H9 (cell line): ENCODE measurements at regions not wholly inside any gene's neighbourhood (a gene's known extent, or its start where the extent isn't known, plus 50 kb on each side); places are given as distances from the start of the nearest gene placed in this dataset.

Experiments used
- DNase-seq: peaks from one replicate; pipeline ENCODE4 v3.0.0-alpha.2; 2017
- H2AFZ ChIP-seq: one replicate; pipeline ENCODE4 v1.6.1; 2013; ENCODE audit warnings: mild to moderate bottlenecking, low read length, control low read depth, moderate library complexity
- H2AK5ac ChIP-seq: 2 replicates; pipeline ENCODE4 v1.6.1; 2013; ENCODE audit warnings: low read length, control low read depth, mixed read lengths; ENCODE audit not compliant: insufficient read length
- H2BK120ac ChIP-seq: one replicate; pipeline ENCODE4 v1.6.1; 2013; ENCODE audit warnings: low read depth, mild to moderate bottlenecking, low read length, control low read depth, inconsistent platforms; ENCODE audit not compliant: poor library complexity, severe bottlenecking
- H2BK12ac ChIP-seq: 2 replicates; pipeline ENCODE4 v1.6.1; 2013; ENCODE audit warnings: low read length, control low read depth, mixed read lengths, low read depth; ENCODE audit not compliant: insufficient read length
- H2BK15ac ChIP-seq: 2 replicates; pipeline ENCODE4 v1.6.1; 2013; ENCODE audit warnings: low read depth, low read length, control low read depth
- H2BK20ac ChIP-seq: one replicate; pipeline ENCODE4 v1.6.1; 2013; ENCODE audit warnings: low read depth, mild to moderate bottlenecking, low read length, control low read depth, inconsistent platforms; ENCODE audit not compliant: poor library complexity, severe bottlenecking
- H2BK5ac ChIP-seq: 2 replicates; pipeline ENCODE4 v1.6.1; 2013; ENCODE audit warnings: low read length, control low read depth, mixed read lengths; ENCODE audit not compliant: insufficient read length
- H3K14ac ChIP-seq: 2 replicates; pipeline ENCODE4 v1.6.1; 2013; ENCODE audit warnings: low read length, control low read depth; ENCODE audit not compliant: insufficient read depth
- H3K18ac ChIP-seq: 2 replicates; pipeline ENCODE4 v1.6.1; 2013; ENCODE audit warnings: low read depth, mild to moderate bottlenecking, mixed read lengths, low read length, control low read depth; ENCODE audit not compliant: insufficient read length
- H3K23ac ChIP-seq: 2 replicates; pipeline ENCODE4 v1.6.1; 2013; ENCODE audit warnings: low read length, control low read depth, mixed read lengths, low read depth; ENCODE audit not compliant: insufficient read length
- H3K23me2 ChIP-seq: 2 replicates; pipeline ENCODE4 v1.6.1; 2013; ENCODE audit warnings: low read depth, mild to moderate bottlenecking, mixed read lengths, low read length, control low read depth; ENCODE audit not compliant: insufficient read length, poor library complexity, severe bottlenecking
- H3K27ac ChIP-seq: 2 replicates; pipeline ENCODE4 v1.5.1; 2013; ENCODE audit warnings: low read length, control low read depth, mixed read lengths, low read depth; ENCODE audit not compliant: insufficient read length
- H3K27me3 ChIP-seq: 2 replicates; pipeline ENCODE4 v1.6.1; 2013; ENCODE audit warnings: low read length, control low read depth, inconsistent platforms; ENCODE audit not compliant: insufficient read depth
- H3K4ac ChIP-seq: 2 replicates; pipeline ENCODE4 v1.6.1; 2013; ENCODE audit warnings: low read depth, mild to moderate bottlenecking, control low read depth, inconsistent platforms, low read length, moderate library complexity
- H3K4me1 ChIP-seq: 2 replicates; pipeline ENCODE4 v1.6.1; 2013; ENCODE audit warnings: low read length, control low read depth, inconsistent platforms; ENCODE audit not compliant: insufficient read depth
- H3K4me2 ChIP-seq: 2 replicates; pipeline ENCODE4 v1.6.1; 2013; ENCODE audit warnings: low read length, control low read depth, mixed read lengths; ENCODE audit not compliant: insufficient read length, insufficient read depth
- H3K56ac ChIP-seq: 2 replicates; pipeline ENCODE4 v1.6.1; 2013; ENCODE audit warnings: low read depth, mild to moderate bottlenecking, mixed read lengths, low read length, control low read depth; ENCODE audit not compliant: insufficient read length
- H3K79me1 ChIP-seq: 2 replicates; pipeline ENCODE4 v1.6.1; 2013; ENCODE audit warnings: low read depth, mild to moderate bottlenecking, moderate library complexity, low read length, control low read depth, inconsistent platforms; ENCODE audit not compliant: insufficient read depth, poor library complexity, severe bottlenecking
- H3K79me2 ChIP-seq: 2 replicates; pipeline ENCODE4 v1.6.1; 2013; ENCODE audit warnings: low read length, control low read depth, inconsistent platforms; ENCODE audit not compliant: insufficient read depth
- H3K9ac ChIP-seq: 2 replicates; pipeline ENCODE4 v1.6.1; 2013; ENCODE audit warnings: low read length, control low read depth, mixed read lengths; ENCODE audit not compliant: insufficient read length; ENCODE audit errors: extremely low read depth
- H3K9me3 ChIP-seq: one replicate; pipeline ENCODE4 v1.6.1; 2013; ENCODE audit warnings: low read depth, low read length, inconsistent platforms; ENCODE audit not compliant: control insufficient read depth
- H3T11ph ChIP-seq: one replicate; pipeline ENCODE4 v1.6.1; 2013; ENCODE audit warnings: mild to moderate bottlenecking, low read length, control low read depth, inconsistent platforms
- H4K20me1 ChIP-seq: one replicate; pipeline ENCODE4 v1.6.1; 2013; ENCODE audit not compliant: control insufficient read depth, insufficient read length, insufficient read depth
- H4K5ac ChIP-seq: 2 replicates; pipeline ENCODE4 v1.6.1; 2013; ENCODE audit warnings: low read depth, mild to moderate bottlenecking, mixed read lengths, low read length, control low read depth; ENCODE audit not compliant: insufficient read length
- H4K8ac ChIP-seq: replicated peaks from 2 replicates; pipeline ENCODE4 v1.6.1; 2013; ENCODE audit warnings: low read length, control low read depth, mixed read lengths, low read depth; ENCODE audit not compliant: insufficient read length
- H4K91ac ChIP-seq: 2 replicates; pipeline ENCODE4 v1.6.1; 2013; ENCODE audit warnings: low read depth, mild to moderate bottlenecking, moderate library complexity, mixed read lengths, low read length, control low read depth; ENCODE audit not compliant: insufficient read length
- H3K27ac Mint-ChIP-seq, 3 experiments: 2 replicates in 2 of 3; 3 replicates in 1 of 3; pipeline ENCODE4 v1.8.0; 2020 to 2021; ENCODE audit warnings: mixed read lengths in 3 of 3, mild to moderate bottlenecking in 1 of 3, moderate library complexity in 1 of 3
- H3K27me3 Mint-ChIP-seq: 2 replicates; pipeline ENCODE4 v1.8.0; 2021; ENCODE audit warnings: low read depth, mild to moderate bottlenecking, moderate library complexity, mixed read lengths
- H3K36me3 Mint-ChIP-seq, 3 experiments: 2 replicates in 2 of 3; 3 replicates in 1 of 3; pipeline ENCODE4 v1.8.0; 2020 to 2021; ENCODE audit warnings: low read depth in 3 of 3, mixed read lengths in 3 of 3; ENCODE audit not compliant: insufficient read depth in 1 of 3
- H3K4me1 Mint-ChIP-seq, 2 experiments: 2 replicates each; pipeline ENCODE4 v1.8.0; 2020; ENCODE audit warnings: mixed read lengths in 2 of 2
- H3K4me3 Mint-ChIP-seq, 2 experiments: 2 replicates in 1 of 2; 3 replicates in 1 of 2; pipeline ENCODE4 v1.8.0; 2020 to 2021; ENCODE audit warnings: mild to moderate bottlenecking in 2 of 2, mixed read lengths in 2 of 2, moderate library complexity in 1 of 2
- H3K9me3 Mint-ChIP-seq, 2 experiments: 2 replicates in 1 of 2; 3 replicates in 1 of 2; pipeline ENCODE4 v1.8.0; 2020; ENCODE audit warnings: mild to moderate bottlenecking in 2 of 2, mixed read lengths in 2 of 2, moderate library complexity in 1 of 2
- CTCF ChIP-seq: fragments of 200-600 bp; sonication (generic); conservative IDR thresholded peaks from 3 replicates; pipeline ENCODE4 v1.8.0; 2021; ENCODE audit warnings: antibody characterized with exemption, mild to moderate bottlenecking
- WGBS: extraction: QIAGEN DNeasy Blood & Tissue Kit; methylation state at CpG from one replicate; pipeline ENCODE4 v1.1.7; 2013; ENCODE audit warnings: missing lambda C conversion rate, low lambda C conversion rate, mixed read lengths; ENCODE audit not compliant: insufficient read length; ENCODE audit errors: extremely low coverage; 5-methylcytosine and 5-hydroxymethylcytosine counted together

- Mint-ChIP-seq H3K4me3 (no peak overlapping the region), H3K9me3 (peaks cover 7 to 11% of the 10 kb centered on the region in 2 experiments; a peak in 3 of 5 replicates), H3K27ac (no peak overlapping the region), H3K27me3 (peaks cover 2% of the 10 kb centered on the region; the same call in 1 of the 2 replicates), H3K4me1 (no peaks in the 10 kb centered on the region), H3K36me3 (peaks cover 1 to 8% (median 3%) of the 10 kb centered on the region in 3 experiments; a peak in 4 of 7 replicates)
- H2BK15ac ChIP-seq = no peak overlapping the region
- no peak overlapping the region for H4K5ac ChIP-seq
- H3K27ac ChIP-seq = no peak overlapping the region
- no peak overlapping the region for H3K18ac ChIP-seq
- peaks cover 8% of the 10 kb centered on the region for H3K9me3 ChIP-seq
- H3K79me2 ChIP-seq = no peaks in the 10 kb centered on the region
- H2AK5ac ChIP-seq = no peak overlapping the region
- H3K4me1 ChIP-seq = no peaks in the 10 kb centered on the region
- H2BK120ac ChIP-seq = no peak overlapping the region
- H3K56ac ChIP-seq = no peak overlapping the region
- DNase-seq = no peak
- H2BK20ac ChIP-seq = no peak overlapping the region
- no peak overlapping the region for H3K23ac ChIP-seq
- H2BK5ac ChIP-seq = no peak overlapping the region
- H4K8ac ChIP-seq = no peak overlapping the region
- no peak overlapping the region for H2BK12ac ChIP-seq
- no peak overlapping the region for H3K14ac ChIP-seq
- no peak for TF ChIP-seq CTCF
- no peaks in the 10 kb centered on the region for H3K23me2 ChIP-seq
- H4K91ac ChIP-seq = no peak overlapping the region
- H3K9ac ChIP-seq = no peak overlapping the region
- H3T11ph ChIP-seq = no peak overlapping the region
- H4K20me1 ChIP-seq = no peaks in the 10 kb centered on the region
- WGBS = no CpG with 5 or more reads among the region's 4 CpGs
- H3K4ac ChIP-seq = no peak overlapping the region
- no peak overlapping the region for H3K4me2 ChIP-seq
- H2AFZ ChIP-seq = no peak overlapping the region
- no peaks in the 10 kb centered on the region for H3K79me1 ChIP-seq
- no peaks in the 10 kb centered on the region for H3K27me3 ChIP-seq
Observed at GRCh38 chr5:82426464-82427154, 148.5 kb upstream of the RPS23 start.
